ENCODE measurements at regions not wholly inside any gene's neighbourhood (a gene's known extent, or its start where the extent isn't known, plus 50 kb on each side); places are given as distances from the start of the nearest gene placed in this dataset.

DNA sequence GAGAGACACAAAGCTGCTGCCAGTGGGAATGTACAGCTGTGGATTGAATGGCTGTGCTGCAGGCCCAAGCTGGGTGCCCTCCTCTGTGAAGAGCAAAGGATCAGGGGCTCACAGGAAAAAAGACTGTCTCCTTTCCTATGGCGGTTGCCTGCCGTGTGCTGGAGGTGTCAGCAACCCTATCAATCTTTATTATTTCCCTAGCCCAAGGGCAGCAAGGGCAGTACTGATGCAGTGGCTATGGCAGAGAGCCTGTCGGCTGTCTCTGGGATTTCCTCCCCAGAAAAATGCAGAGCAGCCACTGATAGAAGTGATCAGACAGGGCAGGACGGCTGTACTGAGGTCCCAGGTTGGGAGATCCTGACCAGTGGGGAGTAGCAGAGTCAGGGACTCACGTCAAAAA lies 117.3 kb upstream of the CDH12 start:
- CTCF ChIA-PET = no interaction called here
- no peak for ATAC-seq
- H3K4me3 Mint-ChIP-seq = no peak overlapping the region

DNA sequence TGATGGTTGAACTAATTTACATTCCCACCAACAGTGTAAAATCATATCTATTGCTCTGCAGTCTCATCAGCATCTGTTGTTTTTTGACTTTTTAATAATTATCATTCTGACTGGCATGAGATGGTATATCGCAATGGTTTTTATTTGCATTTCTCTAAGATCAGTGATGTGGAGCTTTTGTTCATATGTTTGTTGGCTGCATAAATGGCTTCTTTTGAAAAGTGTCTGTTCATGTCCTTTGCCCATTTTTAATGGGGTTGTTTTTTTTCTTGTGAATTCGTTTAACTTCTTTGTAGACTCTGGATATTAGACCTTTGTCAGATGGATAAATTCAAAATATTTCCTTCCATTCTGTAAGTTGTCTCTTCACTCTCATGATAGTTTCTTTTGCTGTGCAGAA lies 115.2 kb upstream of the CDH12 start:
- ATAC-seq = no peak
- no peaks in the 10 kb centered on the region for H3K4me1 ChIP-seq (ENCODE audit: control insufficient read depth in 2 of 2, insufficient read depth in 2 of 2, low read length in 2 of 2)
- no peaks in the 10 kb centered on the region for H3K4me1 Mint-ChIP-seq
- ChIA-PET POLR2A (no interaction called here), CTCF (no interaction called here)
- DNase-seq = no peak
- no peaks in the 10 kb centered on the region for H3K9me3 ChIP-seq (ENCODE audit: control insufficient read depth in 2 of 3, low read length in 3 of 3)
- no peak overlapping the region for H3K4me3 Mint-ChIP-seq
- intact Hi-C loops (cut with micrococcal nuclease) = no loop called here
- peaks cover 2 to 32% (median 21%) of the 10 kb centered on the region in 11 donors for H3K9me3 Mint-ChIP-seq
- no peak overlapping the region for H3K4me3 ChIP-seq (ENCODE audit: low read length)
- no peak overlapping the region for H3K27ac ChIP-seq (ENCODE audit: low read depth, low read length)
- H3K27me3 Mint-ChIP-seq = no peaks in the 10 kb centered on the region
- no peaks in the 10 kb centered on the region for H3K36me3 ChIP-seq (ENCODE audit: control insufficient read depth in 2 of 3, insufficient read depth in 3 of 3, low read length in 3 of 3)
- H3K27ac Mint-ChIP-seq = no peak overlapping the region
- no peaks in the 10 kb centered on the region for H3K27me3 ChIP-seq (ENCODE audit: control insufficient read depth in 2 of 2, insufficient read depth in 2 of 2, low read length in 2 of 2)
- H3K36me3 Mint-ChIP-seq = no peaks in the 10 kb centered on the region

More for the DNA sequence above, 117.3 kb upstream of the CDH12 start:
- H3K9me3 Mint-ChIP-seq = peaks cover 4 to 32% (median 19%) of the 10 kb centered on the region in 11 donors
- POLR2A ChIA-PET = no interaction called here
- no peaks in the 10 kb centered on the region for H3K4me1 Mint-ChIP-seq
- no peaks in the 10 kb centered on the region for H3K27me3 ChIP-seq (ENCODE audit: control insufficient read depth in 2 of 2, insufficient read depth in 2 of 2, low read length in 2 of 2)
- H3K27me3 Mint-ChIP-seq = no peaks in the 10 kb centered on the region
- H3K36me3 Mint-ChIP-seq = no peaks in the 10 kb centered on the region
- H3K4me1 ChIP-seq (ENCODE audit: control insufficient read depth in 2 of 2, insufficient read depth in 2 of 2, low read length in 2 of 2) = no peaks in the 10 kb centered on the region
- no peaks in the 10 kb centered on the region for H3K36me3 ChIP-seq (ENCODE audit: control insufficient read depth in 2 of 3, insufficient read depth in 3 of 3, low read length in 3 of 3)
- H3K4me3 ChIP-seq (ENCODE audit: low read length) = no peak overlapping the region
- DNase-seq = no peak
- H3K27ac ChIP-seq (ENCODE audit: low read depth, low read length) = no peak overlapping the region
- no peak overlapping the region for H3K27ac Mint-ChIP-seq
- no peaks in the 10 kb centered on the region for H3K9me3 ChIP-seq (ENCODE audit: control insufficient read depth in 2 of 3, low read length in 3 of 3)
- intact Hi-C loops (cut with micrococcal nuclease) = no loop called here

DNA sequence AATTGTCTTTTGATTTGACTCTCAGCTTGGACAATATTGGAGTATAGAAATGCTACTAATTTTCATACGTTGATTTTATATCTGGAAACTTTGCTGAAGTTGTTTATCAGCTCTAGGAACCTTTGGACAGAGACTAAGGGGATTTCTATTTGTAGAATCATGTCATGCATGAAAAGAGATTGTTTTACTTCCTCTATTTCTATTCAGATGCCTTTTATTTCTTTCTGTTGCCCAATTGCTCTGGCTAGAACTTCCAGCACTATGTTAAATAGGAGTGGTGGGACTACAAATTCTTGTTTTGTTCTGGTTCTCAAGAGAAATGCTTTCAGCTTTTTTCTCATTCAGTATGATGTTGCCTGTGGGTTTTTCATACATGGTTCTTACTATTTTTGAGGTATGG lies 112.8 kb upstream of the CDH12 start:
- DNase-seq (no peak), ATAC-seq (no peak)
- no peaks in the 10 kb centered on the region for H3K4me1 Mint-ChIP-seq
- Histone ChIP-seq H3K27me3 (ENCODE audit: control insufficient read depth in 2 of 2, insufficient read depth in 2 of 2, low read length in 2 of 2) (no peaks in the 10 kb centered on the region), H3K4me1 (ENCODE audit: control insufficient read depth in 2 of 2, insufficient read depth in 2 of 2, low read length in 2 of 2) (no peaks in the 10 kb centered on the region), H3K36me3 (ENCODE audit: control insufficient read depth in 2 of 3, insufficient read depth in 3 of 3, low read length in 3 of 3) (no peaks in the 10 kb centered on the region), H3K4me3 (ENCODE audit: low read length) (no peak overlapping the region), H3K27ac (ENCODE audit: low read depth, low read length) (no peak overlapping the region), H3K9me3 (ENCODE audit: control insufficient read depth in 2 of 3, low read length in 3 of 3) (no peaks in the 10 kb centered on the region)
- H3K4me3 Mint-ChIP-seq = no peak overlapping the region
- peaks cover 5 to 34% (median 23%) of the 10 kb centered on the region in 11 donors for H3K9me3 Mint-ChIP-seq
- no peaks in the 10 kb centered on the region for H3K36me3 Mint-ChIP-seq
- POLR2A ChIA-PET = no interaction called here
- intact Hi-C loops (cut with micrococcal nuclease) = no loop called here
- CTCF ChIA-PET = no interaction called here
- no peaks in the 10 kb centered on the region for H3K27me3 Mint-ChIP-seq
- no peak overlapping the region for H3K27ac Mint-ChIP-seq

DNA sequence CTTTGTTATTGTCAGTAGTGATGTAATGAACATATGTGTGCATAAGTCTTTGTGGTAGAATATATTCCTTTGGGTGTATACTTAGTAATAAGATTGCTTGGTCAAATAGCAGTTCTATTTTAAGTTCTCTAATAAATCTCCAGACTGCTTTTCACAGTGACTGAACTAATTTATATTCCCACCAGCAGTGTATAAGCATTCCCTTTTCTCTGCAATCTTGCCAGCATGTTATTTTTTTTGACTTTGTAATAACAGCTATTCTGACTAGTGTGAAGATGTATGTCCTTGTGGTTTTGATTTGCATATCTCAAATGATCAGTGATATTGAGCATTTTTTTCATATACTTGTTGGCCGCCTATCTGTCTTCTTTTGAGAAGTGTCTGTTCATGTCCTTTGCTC lies 111.5 kb upstream of the CDH12 start:
- H3K4me1 ChIP-seq (ENCODE audit: control insufficient read depth in 2 of 2, insufficient read depth in 2 of 2, low read length in 2 of 2) = no peaks in the 10 kb centered on the region
- H3K4me3 Mint-ChIP-seq = no peak overlapping the region

DNA sequence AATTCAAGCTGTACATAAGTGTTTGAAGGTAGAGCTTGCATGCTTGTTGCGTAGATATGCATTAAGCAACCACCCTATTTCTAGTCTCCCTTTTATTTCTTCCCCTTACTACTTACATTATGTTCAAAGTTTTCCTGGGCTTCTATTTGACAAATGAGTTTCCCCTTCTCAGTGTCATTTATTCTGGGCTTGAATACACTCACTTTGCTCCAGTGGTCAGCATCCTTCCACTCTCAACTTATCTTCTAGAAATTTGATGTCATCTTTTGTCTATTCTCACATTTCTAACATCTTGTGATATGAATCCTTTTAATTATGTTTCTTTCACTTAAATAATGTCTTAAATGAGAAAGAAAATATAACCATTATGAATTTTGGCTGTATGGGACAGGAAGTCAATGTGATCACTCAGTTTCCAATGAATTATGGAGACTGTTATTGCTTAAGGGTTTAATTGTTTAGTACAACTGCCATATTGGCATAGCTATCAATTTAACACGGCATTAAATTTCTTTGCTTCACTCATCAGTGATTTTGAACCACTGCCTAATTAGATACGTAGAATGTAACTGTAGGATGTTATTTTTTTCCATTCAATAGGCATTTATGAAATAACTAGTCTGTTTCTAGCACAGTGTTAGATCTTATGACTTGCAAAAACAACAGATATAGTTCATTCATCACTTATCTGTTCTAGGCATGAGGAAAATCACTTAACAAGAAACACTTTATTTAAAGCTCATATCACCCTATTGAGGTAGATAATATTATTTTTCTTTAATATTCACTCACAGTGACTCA lies 105.5 kb upstream of the CDH12 start:
- ChIA-PET POLR2A (no interaction called here), CTCF (no interaction called here)

More for the DNA sequence above, 111.5 kb upstream of the CDH12 start:
- ChIA-PET CTCF (no interaction called here), POLR2A (no interaction called here)
- Histone ChIP-seq H3K36me3 (ENCODE audit: control insufficient read depth in 2 of 3, insufficient read depth in 3 of 3, low read length in 3 of 3) (no peaks in the 10 kb centered on the region), H3K4me3 (ENCODE audit: low read length) (no peak overlapping the region), H3K27ac (ENCODE audit: low read depth, low read length) (no peak overlapping the region), H3K9me3 (ENCODE audit: control insufficient read depth in 2 of 3, low read length in 3 of 3) (no peaks in the 10 kb centered on the region), H3K27me3 (ENCODE audit: control insufficient read depth in 2 of 2, insufficient read depth in 2 of 2, low read length in 2 of 2) (no peaks in the 10 kb centered on the region)
- Mint-ChIP-seq H3K36me3 (no peaks in the 10 kb centered on the region), H3K27me3 (no peaks in the 10 kb centered on the region), H3K4me1 (no peaks in the 10 kb centered on the region), H3K9me3 (peaks cover 5 to 35% (median 23%) of the 10 kb centered on the region in 11 donors), H3K27ac (no peak overlapping the region)
- no peak for ATAC-seq
- DNase-seq = no peak
- intact Hi-C loops (cut with micrococcal nuclease) = no loop called here

DNA sequence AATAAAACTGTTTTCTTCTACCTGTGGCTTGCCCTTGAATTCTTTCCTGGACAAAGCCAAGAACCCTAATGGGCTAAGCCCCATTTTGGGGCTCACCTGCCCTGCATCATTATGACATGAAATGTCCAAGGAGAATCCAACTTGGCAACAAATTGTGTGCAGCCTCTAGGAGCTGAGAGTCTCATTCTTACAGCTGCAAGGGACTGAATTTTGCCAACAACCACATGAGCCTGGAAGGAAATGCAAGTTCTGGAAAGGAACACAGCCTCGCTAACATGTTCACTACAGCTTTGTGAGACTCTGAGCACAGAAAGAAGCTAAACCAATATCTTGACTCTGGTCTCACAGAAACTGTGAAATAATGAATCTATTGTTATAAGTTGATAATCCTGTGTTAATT lies 94.8 kb upstream of the CDH12 start:
- CTCF ChIA-PET = no interaction called here
- Mint-ChIP-seq H3K4me1 (no peaks in the 10 kb centered on the region), H3K27ac (no peak overlapping the region), H3K36me3 (no peaks in the 10 kb centered on the region), H3K27me3 (no peaks in the 10 kb centered on the region), H3K4me3 (no peak overlapping the region), H3K9me3 (peaks cover 0 to 8% (median 0%) of the 10 kb centered on the region in 11 donors)
- POLR2A ChIA-PET = no interaction called here
- Histone ChIP-seq H3K4me1 (ENCODE audit: control insufficient read depth in 2 of 2, insufficient read depth in 2 of 2, low read length in 2 of 2) (no peaks in the 10 kb centered on the region), H3K9me3 (ENCODE audit: control insufficient read depth in 2 of 3, low read length in 3 of 3) (no peaks in the 10 kb centered on the region), H3K27ac (ENCODE audit: low read depth, low read length) (no peak overlapping the region), H3K36me3 (ENCODE audit: control insufficient read depth in 2 of 3, insufficient read depth in 3 of 3, low read length in 3 of 3) (no peaks in the 10 kb centered on the region), H3K27me3 (ENCODE audit: control insufficient read depth in 2 of 2, insufficient read depth in 2 of 2, low read length in 2 of 2) (no peaks in the 10 kb centered on the region), H3K4me3 (ENCODE audit: low read length) (no peak overlapping the region)
- intact Hi-C loops (cut with micrococcal nuclease) = no loop called here
- ATAC-seq (no peak), DNase-seq (no peak)

More for the DNA sequence above, 105.5 kb upstream of the CDH12 start:
- H3K4me1 Mint-ChIP-seq = no peaks in the 10 kb centered on the region
- intact Hi-C loops (cut with micrococcal nuclease) = no loop called here
- H3K9me3 Mint-ChIP-seq = peaks cover 0 to 24% (median 3%) of the 10 kb centered on the region in 11 donors
- no peaks in the 10 kb centered on the region for H3K27me3 ChIP-seq (ENCODE audit: control insufficient read depth in 2 of 2, insufficient read depth in 2 of 2, low read length in 2 of 2)
- H3K27me3 Mint-ChIP-seq = no peaks in the 10 kb centered on the region
- H3K4me3 ChIP-seq (ENCODE audit: low read length) = no peak overlapping the region
- no peaks in the 10 kb centered on the region for H3K36me3 Mint-ChIP-seq
- no peaks in the 10 kb centered on the region for H3K4me1 ChIP-seq (ENCODE audit: control insufficient read depth in 2 of 2, insufficient read depth in 2 of 2, low read length in 2 of 2)
- no peak overlapping the region for H3K27ac ChIP-seq (ENCODE audit: low read depth, low read length)
- ATAC-seq (no peak), DNase-seq (no peak)
- H3K36me3 ChIP-seq (ENCODE audit: control insufficient read depth in 2 of 3, insufficient read depth in 3 of 3, low read length in 3 of 3) = no peaks in the 10 kb centered on the region
- H3K27ac Mint-ChIP-seq = no peak overlapping the region
- no peak overlapping the region for H3K4me3 Mint-ChIP-seq
- no peaks in the 10 kb centered on the region for H3K9me3 ChIP-seq (ENCODE audit: control insufficient read depth in 2 of 3, low read length in 3 of 3)

DNA sequence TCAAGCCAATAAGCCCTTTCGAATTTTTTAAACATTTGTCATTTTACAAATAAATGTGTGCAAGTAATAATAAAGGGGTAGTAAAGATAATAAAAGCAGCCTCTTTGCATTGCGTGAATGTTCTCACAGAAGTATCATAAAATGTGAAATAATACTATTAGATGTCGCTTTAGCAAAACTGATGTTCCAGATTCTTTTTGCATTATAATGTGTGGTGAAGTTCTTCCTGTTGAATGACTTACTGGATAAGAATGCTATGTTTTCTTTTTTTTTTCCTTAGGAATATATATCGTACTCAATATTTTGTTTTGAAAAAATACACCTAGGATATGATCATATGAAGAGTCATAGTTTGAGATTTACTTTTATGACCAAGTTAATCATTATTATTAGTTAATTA lies 85.2 kb upstream of the CDH12 start:
- Histone ChIP-seq H3K36me3 (ENCODE audit: control insufficient read depth in 2 of 3, insufficient read depth in 3 of 3, low read length in 3 of 3) (no peaks in the 10 kb centered on the region), H3K4me3 (ENCODE audit: low read length) (no peak overlapping the region), H3K4me1 (ENCODE audit: control insufficient read depth in 2 of 2, insufficient read depth in 2 of 2, low read length in 2 of 2) (no peaks in the 10 kb centered on the region), H3K27me3 (ENCODE audit: control insufficient read depth in 2 of 2, insufficient read depth in 2 of 2, low read length in 2 of 2) (no peaks in the 10 kb centered on the region), H3K27ac (ENCODE audit: low read depth, low read length) (no peak overlapping the region), H3K9me3 (ENCODE audit: control insufficient read depth in 2 of 3, low read length in 3 of 3) (no peaks in the 10 kb centered on the region)
- POLR2A ChIA-PET = no interaction called here
- Mint-ChIP-seq H3K9me3 (peaks cover 3 to 22% (median 8%) of the 10 kb centered on the region in 11 donors), H3K27me3 (no peaks in the 10 kb centered on the region), H3K36me3 (no peaks in the 10 kb centered on the region), H3K4me3 (no peak overlapping the region), H3K4me1 (no peaks in the 10 kb centered on the region), H3K27ac (no peak overlapping the region)
- no peak for ATAC-seq
- CTCF ChIA-PET = no interaction called here
- intact Hi-C loops (cut with micrococcal nuclease) = no loop called here
- DNase-seq = no peak
